K562 (cell line): ENCODE measurements at regions not wholly inside any gene's neighbourhood (a gene's known extent, or its start where the extent isn't known, plus 50 kb on each side); places are given as distances from the start of the nearest gene placed in this dataset.

ENCODE experiments used
- ARHGAP35 ChIP-seq: fragments of 450-650 bp; IDR thresholded peaks from 2 replicates; pipeline ENCODE4 v1.6.1; 2018; ENCODE audit not compliant: partially characterized antibody
- CXXC5 ChIP-seq: fragments of 250-450 bp; sonication (Bioruptor Pico); IDR thresholded peaks from 2 replicates; pipeline ENCODE4 v1.8.0; 2022; ENCODE audit warnings: inconsistent platforms, mild to moderate bottlenecking, moderate library complexity
- EP300 ChIP-seq: IDR thresholded peaks from 2 replicates; pipeline ENCODE4 v1.6.1; 2012; ENCODE audit warnings: low read length, improper control_type of control experiment
- ESRRA ChIP-seq: fragments of 450-650 bp; IDR thresholded peaks from 2 replicates; pipeline ENCODE4 v1.6.1; 2014; ENCODE audit warnings: low read depth, mild to moderate bottlenecking, moderate library complexity, borderline replicate concordance
- JUND ChIP-seq, 2 experiments: IDR thresholded peaks; 2 replicates in 1 of 2; 3 replicates in 1 of 2; pipeline ENCODE4 v1.6.1; 2011; ENCODE audit warnings: borderline replicate concordance in 2 of 2, low read depth in 2 of 2, low read length in 2 of 2, improper control_type of control experiment in 1 of 2, missing biosample characterization in 1 of 2, missing genetic modification characterization in 1 of 2, missing genetic modification reagents in 1 of 2
- MAFF ChIP-seq: IDR thresholded peaks from 2 replicates; pipeline ENCODE4 v1.6.1; 2012; ENCODE audit warnings: low read length, improper control_type of control experiment
- NBN ChIP-seq: fragments of 450-650 bp; IDR thresholded peaks from 2 replicates; pipeline ENCODE4 v1.6.1; 2016; ENCODE audit warnings: low read depth, mild to moderate bottlenecking
- NFIC ChIP-seq: fragments of 450-650 bp; IDR thresholded peaks from 2 replicates; pipeline ENCODE4 v1.6.1; 2017; ENCODE audit warnings: mild to moderate bottlenecking, inconsistent platforms
- SOX6 ChIP-seq: fragments of 450-650 bp; IDR thresholded peaks from 2 replicates; pipeline ENCODE4 v1.6.1; 2014; ENCODE audit warnings: mild to moderate bottlenecking
- SREBF1 ChIP-seq: fragments of 150-350 bp; IDR thresholded peaks from 2 replicates; pipeline ENCODE4 v1.6.1; 2014; ENCODE audit warnings: antibody characterized with exemption, low read depth, low read length, borderline replicate concordance
- TARDBP ChIP-seq: fragments of 450-650 bp; IDR thresholded peaks from 2 replicates; pipeline ENCODE4 v1.6.1; 2016
- ZEB2 ChIP-seq: fragments of 450-650 bp; IDR thresholded peaks from 2 replicates; pipeline ENCODE4 v1.6.1; 2016
- ZNF668 ChIP-seq: fragments of 250-450 bp; sonication (Bioruptor Pico); IDR thresholded peaks from 2 replicates; pipeline ENCODE4 v1.8.0; 2022; ENCODE audit warnings: mild to moderate bottlenecking, inconsistent platforms
- TF ChIP-seq, protein P1 (sequence below): IDR thresholded peaks from 3 replicates; pipeline ENCODE4 v1.6.1; 2011; ENCODE audit warnings: borderline replicate concordance, mild to moderate bottlenecking; ENCODE audit not compliant: insufficient read length, insufficient read depth
- TF ChIP-seq, protein P2 (sequence below): sonication (generic); formaldehyde crosslinking; IDR thresholded peaks from 2 replicates; pipeline ENCODE4 v1.8.0; 2022; ENCODE audit warnings: missing genetic modification reagents, mild to moderate bottlenecking, moderate library complexity, borderline replicate concordance
- TF ChIP-seq, protein P3 (sequence below): fragments of 450-650 bp; IDR thresholded peaks from 2 replicates; pipeline ENCODE4 v1.6.1; 2017; ENCODE audit warnings: mild to moderate bottlenecking, moderate library complexity
- TF ChIP-seq, protein P4 (sequence below): fragments of 450-650 bp; IDR thresholded peaks from 2 replicates; pipeline ENCODE4 v1.6.1; 2018; ENCODE audit not compliant: partially characterized antibody
- TF ChIP-seq, protein P5 (sequence below): fragments of 450-650 bp; formaldehyde crosslinking; IDR thresholded peaks from 2 replicates; pipeline ENCODE4 v1.4.0; 2020; ENCODE audit warnings: mild to moderate bottlenecking, moderate library complexity
- TF ChIP-seq, protein P6 (sequence below): fragments of 450-650 bp; IDR thresholded peaks from 2 replicates; pipeline ENCODE4 v1.6.1; 2016

DNA sequence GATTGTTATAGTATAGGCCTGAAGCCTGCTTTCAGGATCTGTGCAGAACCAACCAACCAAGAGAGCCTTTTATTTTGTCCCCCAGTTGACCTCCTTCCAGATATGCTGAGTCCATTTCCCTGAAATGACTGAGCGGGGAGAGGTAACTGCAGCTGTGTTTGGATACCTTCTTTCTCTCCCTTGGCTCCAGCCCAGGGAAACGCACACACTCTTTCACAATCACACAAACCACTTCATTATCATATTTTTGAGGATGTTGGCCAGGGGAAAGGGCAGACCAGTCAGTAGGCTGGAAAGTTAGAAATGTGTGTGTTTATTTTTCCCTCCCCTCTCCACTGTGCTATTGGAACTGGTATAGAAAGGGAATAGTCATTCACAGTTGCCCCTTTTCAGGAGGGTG is 417.7 kb upstream of the TBL1XR1 start (continued):
- TF ChIP-seq, protein P1, sequence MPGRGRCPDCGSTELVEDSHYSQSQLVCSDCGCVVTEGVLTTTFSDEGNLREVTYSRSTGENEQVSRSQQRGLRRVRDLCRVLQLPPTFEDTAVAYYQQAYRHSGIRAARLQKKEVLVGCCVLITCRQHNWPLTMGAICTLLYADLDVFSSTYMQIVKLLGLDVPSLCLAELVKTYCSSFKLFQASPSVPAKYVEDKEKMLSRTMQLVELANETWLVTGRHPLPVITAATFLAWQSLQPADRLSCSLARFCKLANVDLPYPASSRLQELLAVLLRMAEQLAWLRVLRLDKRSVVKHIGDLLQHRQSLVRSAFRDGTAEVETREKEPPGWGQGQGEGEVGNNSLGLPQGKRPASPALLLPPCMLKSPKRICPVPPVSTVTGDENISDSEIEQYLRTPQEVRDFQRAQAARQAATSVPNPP: no peak
- peak; percentile 58 for TF ChIP-seq JUND (IDR thresholded peaks at IDR 0.05; ENCODE audit: borderline replicate concordance, low read depth, low read length)
- TF ChIP-seq JUND (tag; IDR thresholded peaks at IDR 0.05; ENCODE audit: borderline replicate concordance, low read depth, low read length): peak; percentile 48; the same call in 1 of the 3 replicates
- no peak for TF ChIP-seq TARDBP
- TF ChIP-seq, protein P2, sequence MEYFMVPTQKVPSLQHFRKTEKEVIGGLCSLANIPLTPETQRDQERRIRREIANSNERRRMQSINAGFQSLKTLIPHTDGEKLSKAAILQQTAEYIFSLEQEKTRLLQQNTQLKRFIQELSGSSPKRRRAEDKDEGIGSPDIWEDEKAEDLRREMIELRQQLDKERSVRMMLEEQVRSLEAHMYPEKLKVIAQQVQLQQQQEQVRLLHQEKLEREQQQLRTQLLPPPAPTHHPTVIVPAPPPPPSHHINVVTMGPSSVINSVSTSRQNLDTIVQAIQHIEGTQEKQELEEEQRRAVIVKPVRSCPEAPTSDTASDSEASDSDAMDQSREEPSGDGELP: peak; percentile 23; the same call in 1 of the 2 replicates
- TF ChIP-seq ZNF668 (CRISPR knock-in tag): no peak
- no peak for TF ChIP-seq SREBF1
- TF ChIP-seq ARHGAP35: no peak
- TF ChIP-seq, protein P3, sequence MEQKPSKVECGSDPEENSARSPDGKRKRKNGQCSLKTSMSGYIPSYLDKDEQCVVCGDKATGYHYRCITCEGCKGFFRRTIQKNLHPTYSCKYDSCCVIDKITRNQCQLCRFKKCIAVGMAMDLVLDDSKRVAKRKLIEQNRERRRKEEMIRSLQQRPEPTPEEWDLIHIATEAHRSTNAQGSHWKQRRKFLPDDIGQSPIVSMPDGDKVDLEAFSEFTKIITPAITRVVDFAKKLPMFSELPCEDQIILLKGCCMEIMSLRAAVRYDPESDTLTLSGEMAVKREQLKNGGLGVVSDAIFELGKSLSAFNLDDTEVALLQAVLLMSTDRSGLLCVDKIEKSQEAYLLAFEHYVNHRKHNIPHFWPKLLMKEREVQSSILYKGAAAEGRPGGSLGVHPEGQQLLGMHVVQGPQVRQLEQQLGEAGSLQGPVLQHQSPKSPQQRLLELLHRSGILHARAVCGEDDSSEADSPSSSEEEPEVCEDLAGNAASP: no peak
- TF ChIP-seq, protein P4, sequence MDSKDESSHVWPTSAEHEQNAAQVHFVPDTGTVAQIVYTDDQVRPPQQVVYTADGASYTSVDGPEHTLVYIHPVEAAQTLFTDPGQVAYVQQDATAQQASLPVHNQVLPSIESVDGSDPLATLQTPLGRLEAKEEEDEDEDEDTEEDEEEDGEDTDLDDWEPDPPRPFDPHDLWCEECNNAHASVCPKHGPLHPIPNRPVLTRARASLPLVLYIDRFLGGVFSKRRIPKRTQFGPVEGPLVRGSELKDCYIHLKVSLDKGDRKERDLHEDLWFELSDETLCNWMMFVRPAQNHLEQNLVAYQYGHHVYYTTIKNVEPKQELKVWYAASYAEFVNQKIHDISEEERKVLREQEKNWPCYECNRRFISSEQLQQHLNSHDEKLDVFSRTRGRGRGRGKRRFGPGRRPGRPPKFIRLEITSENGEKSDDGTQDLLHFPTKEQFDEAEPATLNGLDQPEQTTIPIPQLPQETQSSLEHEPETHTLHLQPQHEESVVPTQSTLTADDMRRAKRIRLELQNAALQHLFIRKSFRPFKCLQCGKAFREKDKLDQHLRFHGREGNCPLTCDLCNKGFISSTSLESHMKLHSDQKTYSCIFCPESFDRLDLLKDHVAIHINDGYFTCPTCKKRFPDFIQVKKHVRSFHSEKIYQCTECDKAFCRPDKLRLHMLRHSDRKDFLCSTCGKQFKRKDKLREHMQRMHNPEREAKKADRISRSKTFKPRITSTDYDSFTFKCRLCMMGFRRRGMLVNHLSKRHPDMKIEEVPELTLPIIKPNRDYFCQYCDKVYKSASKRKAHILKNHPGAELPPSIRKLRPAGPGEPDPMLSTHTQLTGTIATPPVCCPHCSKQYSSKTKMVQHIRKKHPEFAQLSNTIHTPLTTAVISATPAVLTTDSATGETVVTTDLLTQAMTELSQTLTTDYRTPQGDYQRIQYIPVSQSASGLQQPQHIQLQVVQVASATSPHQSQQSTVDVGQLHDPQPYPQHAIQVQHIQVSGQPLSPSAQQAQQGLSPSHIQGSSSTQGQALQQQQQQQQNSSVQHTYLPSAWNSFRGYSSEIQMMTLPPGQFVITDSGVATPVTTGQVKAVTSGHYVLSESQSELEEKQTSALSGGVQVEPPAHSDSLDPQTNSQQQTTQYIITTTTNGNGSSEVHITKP: peak; percentile 32
- TF ChIP-seq ZEB2: 0 out of 2 replicates have a peak, but pooled peaks have one; percentile 37
- TF ChIP-seq NFIC: peak; percentile 96
- TF ChIP-seq CXXC5 (CRISPR knock-in tag): peak; percentile 59
- TF ChIP-seq, protein P5, sequence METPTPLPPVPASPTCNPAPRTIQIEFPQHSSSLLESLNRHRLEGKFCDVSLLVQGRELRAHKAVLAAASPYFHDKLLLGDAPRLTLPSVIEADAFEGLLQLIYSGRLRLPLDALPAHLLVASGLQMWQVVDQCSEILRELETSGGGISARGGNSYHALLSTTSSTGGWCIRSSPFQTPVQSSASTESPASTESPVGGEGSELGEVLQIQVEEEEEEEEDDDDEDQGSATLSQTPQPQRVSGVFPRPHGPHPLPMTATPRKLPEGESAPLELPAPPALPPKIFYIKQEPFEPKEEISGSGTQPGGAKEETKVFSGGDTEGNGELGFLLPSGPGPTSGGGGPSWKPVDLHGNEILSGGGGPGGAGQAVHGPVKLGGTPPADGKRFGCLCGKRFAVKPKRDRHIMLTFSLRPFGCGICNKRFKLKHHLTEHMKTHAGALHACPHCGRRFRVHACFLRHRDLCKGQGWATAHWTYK (CRISPR knock-in tag): no peak
- peak; percentile 87 for TF ChIP-seq ESRRA
- TF ChIP-seq, protein P6, sequence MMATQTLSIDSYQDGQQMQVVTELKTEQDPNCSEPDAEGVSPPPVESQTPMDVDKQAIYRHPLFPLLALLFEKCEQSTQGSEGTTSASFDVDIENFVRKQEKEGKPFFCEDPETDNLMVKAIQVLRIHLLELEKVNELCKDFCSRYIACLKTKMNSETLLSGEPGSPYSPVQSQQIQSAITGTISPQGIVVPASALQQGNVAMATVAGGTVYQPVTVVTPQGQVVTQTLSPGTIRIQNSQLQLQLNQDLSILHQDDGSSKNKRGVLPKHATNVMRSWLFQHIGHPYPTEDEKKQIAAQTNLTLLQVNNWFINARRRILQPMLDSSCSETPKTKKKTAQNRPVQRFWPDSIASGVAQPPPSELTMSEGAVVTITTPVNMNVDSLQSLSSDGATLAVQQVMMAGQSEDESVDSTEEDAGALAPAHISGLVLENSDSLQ: no peak
- TF ChIP-seq NBN: peak; percentile 68
- TF ChIP-seq MAFF: peak; percentile 56; the same call in 1 of the 2 replicates
- TF ChIP-seq EP300: peak; percentile 72
- TF ChIP-seq SOX6: peak; percentile 64; the same call in 1 of the 2 replicates
